ENCODE measurements at regions not wholly inside any gene's neighbourhood (a gene's known extent, or its start where the extent isn't known, plus 50 kb on each side); places are given as distances from the start of the nearest gene placed in this dataset.

- H2AFZ ChIP-seq, result no peak overlapping the region
- H3K4me3 ChIP-seq (ENCODE audit: low read depth, low read length), result no peak overlapping the region
These were observed 306.9 kb downstream of the TTLL7 start for GRCh38 chr1:83691953-83692500.

GRCh38 chr1:83689921-83690868 is 308.7 kb downstream of the TTLL7 start:
- no peak overlapping the region for H3K4me2 ChIP-seq (ENCODE audit: low read length)
- H3K27ac ChIP-seq, result no peak overlapping the region

More at GRCh38 chr1:83691953-83692500, 306.9 kb downstream of the TTLL7 start:
- no peaks in the 10 kb centered on the region for H3K4me1 ChIP-seq
- no peaks in the 10 kb centered on the region for H3K27me3 ChIP-seq (ENCODE audit: control insufficient read depth, insufficient read depth, low read length)
- H3K36me3 ChIP-seq (ENCODE audit: control insufficient read depth, insufficient read depth, low read length), result no peaks in the 10 kb centered on the region
- no peak overlapping the region for H3K4me2 ChIP-seq (ENCODE audit: low read length)
- no peaks in the 10 kb centered on the region for H3K79me2 ChIP-seq
- H3K9ac ChIP-seq, result no peak overlapping the region
- H3K9me3 ChIP-seq (ENCODE audit: control insufficient read depth, low read length), result no peaks in the 10 kb centered on the region
- TF ChIP-seq CTCF (IDR thresholded peaks at IDR 0.05), result no peak
- H3K27ac ChIP-seq, result no peak overlapping the region

GRCh38 chr1:83682132-83682531 is 316.8 kb downstream of the TTLL7 start:
- Histone ChIP-seq H3K4me2 (ENCODE audit: low read length) (no peak overlapping the region), H3K4me3 (ENCODE audit: low read depth, low read length) (no peak overlapping the region), H3K9me3 (ENCODE audit: control insufficient read depth, low read length) (no peaks in the 10 kb centered on the region), H3K79me2 (no peaks in the 10 kb centered on the region), H3K4me1 (no peaks in the 10 kb centered on the region), H3K36me3 (ENCODE audit: control insufficient read depth, insufficient read depth, low read length) (no peaks in the 10 kb centered on the region), H2AFZ (no peak overlapping the region), H3K27me3 (ENCODE audit: control insufficient read depth, insufficient read depth, low read length) (no peaks in the 10 kb centered on the region), H3K9ac (no peak overlapping the region), H3K27ac (no peak overlapping the region)
- TF ChIP-seq CTCF (IDR thresholded peaks at IDR 0.05), result no peak

More at GRCh38 chr1:83689921-83690868, 308.7 kb downstream of the TTLL7 start:
- TF ChIP-seq CTCF (IDR thresholded peaks at IDR 0.05), result no peak
- no peaks in the 10 kb centered on the region for H3K36me3 ChIP-seq (ENCODE audit: control insufficient read depth, insufficient read depth, low read length)
- no peaks in the 10 kb centered on the region for H3K79me2 ChIP-seq
- H2AFZ ChIP-seq, result no peak overlapping the region
- no peaks in the 10 kb centered on the region for H3K9me3 ChIP-seq (ENCODE audit: control insufficient read depth, low read length)
- no peak overlapping the region for H3K9ac ChIP-seq
- H3K4me3 ChIP-seq (ENCODE audit: low read depth, low read length), result no peak overlapping the region
- H3K27me3 ChIP-seq (ENCODE audit: control insufficient read depth, insufficient read depth, low read length), result no peaks in the 10 kb centered on the region
- H3K4me1 ChIP-seq, result no peaks in the 10 kb centered on the region

GRCh38 chr1:83676106-83676505 is 322.8 kb downstream of the TTLL7 start:
- Histone ChIP-seq H3K4me1 (no peaks in the 10 kb centered on the region), H3K36me3 (ENCODE audit: control insufficient read depth, insufficient read depth, low read length) (no peaks in the 10 kb centered on the region), H3K27ac (no peak overlapping the region), H3K4me3 (ENCODE audit: low read depth, low read length) (no peak overlapping the region), H3K27me3 (ENCODE audit: control insufficient read depth, insufficient read depth, low read length) (no peaks in the 10 kb centered on the region), H3K9me3 (ENCODE audit: control insufficient read depth, low read length) (no peaks in the 10 kb centered on the region), H3K4me2 (ENCODE audit: low read length) (no peak overlapping the region), H2AFZ (no peak overlapping the region), H3K9ac (no peak overlapping the region), H3K79me2 (no peaks in the 10 kb centered on the region)
- TF ChIP-seq CTCF (IDR thresholded peaks at IDR 0.05), result no peak

All from parathyroid adenoma (tissue), 2 donors.